Progenitor cell of endocrine pancreas (in vitro differentiated cells): ENCODE measurements at regions not wholly inside any gene's neighbourhood (a gene's known extent, or its start where the extent isn't known, plus 50 kb on each side); places are given as distances from the start of the nearest gene placed in this dataset.

Experiments
- DNase-seq: peaks from one replicate; pipeline ENCODE4 v3.0.0; 2021; ENCODE audit warnings: low spot score; ENCODE audit not compliant: unreplicated experiment
- H3K27ac Mint-ChIP-seq: 2 replicates; pipeline ENCODE4 v1.8.0; 2021; ENCODE audit warnings: mild to moderate bottlenecking, moderate library complexity, mixed read lengths
- H3K27me3 Mint-ChIP-seq: 2 replicates; pipeline ENCODE4 v1.8.0; 2021; ENCODE audit warnings: mixed read lengths
- H3K36me3 Mint-ChIP-seq: 2 replicates; pipeline ENCODE4 v1.8.0; 2022; ENCODE audit warnings: mixed read lengths; ENCODE audit not compliant: insufficient read depth
- H3K4me1 Mint-ChIP-seq: 2 replicates; pipeline ENCODE4 v1.8.0; 2021; ENCODE audit warnings: low read depth, mixed read lengths
- H3K4me3 Mint-ChIP-seq: 2 replicates; pipeline ENCODE4 v1.8.0; 2021; ENCODE audit warnings: low read depth, mild to moderate bottlenecking, moderate library complexity, mixed read lengths
- H3K9me3 Mint-ChIP-seq: 2 replicates; pipeline ENCODE4 v1.8.0; 2021; ENCODE audit warnings: low read depth, mixed read lengths
- CTCF ChIP-seq: fragments of 200-600 bp; sonication (generic); IDR thresholded peaks from one replicate; pipeline ENCODE4 v1.5.0; 2021; ENCODE audit warnings: antibody characterized with exemption, mild to moderate bottlenecking; ENCODE audit not compliant: unreplicated experiment

- no peak for TF ChIP-seq CTCF
- H3K4me3 Mint-ChIP-seq: no peak overlapping the region
- H3K4me1 Mint-ChIP-seq: peaks cover 15% of the 10 kb centered on the region
- DNase-seq: no peak
- no peaks in the 10 kb centered on the region for H3K36me3 Mint-ChIP-seq
- no peak overlapping the region for H3K27ac Mint-ChIP-seq
- no peaks in the 10 kb centered on the region for H3K9me3 Mint-ChIP-seq
- H3K27me3 Mint-ChIP-seq: no peaks in the 10 kb centered on the region
These were observed 181.1 kb downstream of the NUFIP1 start for GRCh38 chr13:44808185-44808584.

GRCh38 chr13:44807449-44808034, 181.7 kb downstream of the NUFIP1 start:
- Mint-ChIP-seq H3K27me3 (no peaks in the 10 kb centered on the region), H3K9me3 (no peaks in the 10 kb centered on the region), H3K27ac (no peak overlapping the region), H3K4me3 (no peak overlapping the region), H3K4me1 (peaks cover 13% of the 10 kb centered on the region), H3K36me3 (no peaks in the 10 kb centered on the region)
- no peak for TF ChIP-seq CTCF
- no peak for DNase-seq

DNA sequence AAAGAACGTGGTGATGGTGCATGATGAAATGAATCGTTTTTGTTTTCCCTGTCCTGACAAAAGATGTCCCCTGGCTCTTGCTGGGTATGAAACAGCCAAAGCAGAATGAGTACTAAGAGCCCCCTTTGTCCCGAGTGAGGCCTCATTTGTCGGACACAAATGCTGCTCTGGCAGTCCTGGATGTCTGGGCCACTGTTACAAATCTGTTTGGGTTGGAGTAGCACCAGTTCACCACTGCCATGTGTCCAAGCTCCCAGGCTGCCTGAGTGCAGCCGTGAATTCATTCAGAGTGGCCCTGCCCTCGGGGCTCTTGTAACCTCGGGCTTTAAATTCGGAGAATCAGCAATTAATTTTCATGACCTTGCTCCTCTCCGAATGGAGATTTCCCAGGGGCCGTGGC, 182.4 kb downstream of the NUFIP1 start:
- Mint-ChIP-seq H3K4me3 (no peak overlapping the region), H3K36me3 (no peaks in the 10 kb centered on the region), H3K9me3 (no peaks in the 10 kb centered on the region), H3K27me3 (no peaks in the 10 kb centered on the region), H3K4me1 (peaks cover 13% of the 10 kb centered on the region), H3K27ac (no peak overlapping the region)
- DNase-seq: no peak
- no peak for TF ChIP-seq CTCF

GRCh38 chr13:44805585-44805984, 183.7 kb downstream of the NUFIP1 start:
- DNase-seq: no peak
- H3K27ac Mint-ChIP-seq: no peak overlapping the region
- no peak for TF ChIP-seq CTCF
- H3K4me3 Mint-ChIP-seq: no peak overlapping the region
- H3K9me3 Mint-ChIP-seq: no peaks in the 10 kb centered on the region
- peaks cover 11% of the 10 kb centered on the region for H3K4me1 Mint-ChIP-seq
- no peaks in the 10 kb centered on the region for H3K27me3 Mint-ChIP-seq
- H3K36me3 Mint-ChIP-seq: no peaks in the 10 kb centered on the region

DNA sequence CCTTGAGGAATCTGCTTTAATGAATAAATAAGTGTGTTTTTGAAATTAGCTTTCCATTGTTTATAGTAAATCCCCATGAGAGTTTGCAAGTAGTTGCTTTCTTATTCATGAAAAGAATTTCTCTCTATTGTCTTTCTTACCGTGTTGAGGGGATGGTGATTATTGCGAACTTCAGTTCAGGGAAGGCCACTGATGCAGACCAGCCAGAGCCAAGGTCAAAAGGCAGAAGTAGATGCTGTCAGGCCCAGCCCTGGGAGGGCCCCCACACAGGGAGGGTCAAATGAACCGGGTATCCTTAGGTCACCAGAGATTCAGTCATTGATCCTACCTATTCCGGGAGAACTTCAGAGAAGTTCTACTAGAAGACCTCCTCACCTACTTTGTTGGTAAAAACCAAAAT, 185.9 kb downstream of the NUFIP1 start:
- Mint-ChIP-seq H3K27me3 (peaks cover 3% of the 10 kb centered on the region), H3K4me3 (no peak overlapping the region), H3K36me3 (no peaks in the 10 kb centered on the region), H3K9me3 (no peaks in the 10 kb centered on the region), H3K4me1 (no peaks in the 10 kb centered on the region), H3K27ac (no peak overlapping the region)
- no peak for DNase-seq
- TF ChIP-seq CTCF: no peak
